Glutamatergic neuron (in vitro differentiated cells): ENCODE measurements at regions not wholly inside any gene's neighbourhood (a gene's known extent, or its start where the extent isn't known, plus 50 kb on each side); places are given as distances from the start of the nearest gene placed in this dataset.

Source experiments
- DNase-seq: peaks from one replicate; pipeline ENCODE4 v3.0.0; 2022
- H3K27ac Mint-ChIP-seq: one replicate; pipeline ENCODE4 v1.8.0; 2020; ENCODE audit warnings: mild to moderate bottlenecking, mixed read lengths, inconsistent platforms; ENCODE audit not compliant: unreplicated experiment
- H3K27me3 Mint-ChIP-seq: one replicate; pipeline ENCODE4 v1.8.0; 2020; ENCODE audit warnings: mild to moderate bottlenecking, moderate library complexity, mixed read lengths, inconsistent platforms; ENCODE audit not compliant: unreplicated experiment
- H3K36me3 Mint-ChIP-seq: one replicate; pipeline ENCODE4 v1.8.0; 2020; ENCODE audit warnings: mild to moderate bottlenecking, mixed read lengths, inconsistent platforms; ENCODE audit not compliant: unreplicated experiment
- H3K4me1 Mint-ChIP-seq: one replicate; pipeline ENCODE4 v1.8.0; 2020; ENCODE audit warnings: mild to moderate bottlenecking, low read depth, mixed read lengths, inconsistent platforms; ENCODE audit not compliant: unreplicated experiment
- H3K4me3 Mint-ChIP-seq: one replicate; pipeline ENCODE4 v1.8.0; 2020; ENCODE audit warnings: mild to moderate bottlenecking, mixed read lengths, inconsistent platforms; ENCODE audit not compliant: unreplicated experiment
- H3K9me3 Mint-ChIP-seq: one replicate; pipeline ENCODE4 v1.8.0; 2020; ENCODE audit warnings: mild to moderate bottlenecking, moderate library complexity, mixed read lengths, inconsistent platforms; ENCODE audit not compliant: unreplicated experiment
- CTCF ChIP-seq: fragments of 200-600 bp; sonication (generic); IDR thresholded peaks from one replicate; pipeline ENCODE4 v1.5.0; 2021; ENCODE audit not compliant: partially characterized antibody, unreplicated experiment

GRCh38 chr13:68047889-68048288 is 817.8 kb upstream of the PCDH9 start:
- no peaks in the 10 kb centered on the region for H3K9me3 Mint-ChIP-seq
- TF ChIP-seq CTCF = no peak
- peaks cover 9% of the 10 kb centered on the region for H3K4me1 Mint-ChIP-seq
- H3K27me3 Mint-ChIP-seq = no peaks in the 10 kb centered on the region
- no peak overlapping the region for H3K4me3 Mint-ChIP-seq
- no peak overlapping the region for H3K27ac Mint-ChIP-seq
- no peaks in the 10 kb centered on the region for H3K36me3 Mint-ChIP-seq
- no peak for DNase-seq

DNA sequence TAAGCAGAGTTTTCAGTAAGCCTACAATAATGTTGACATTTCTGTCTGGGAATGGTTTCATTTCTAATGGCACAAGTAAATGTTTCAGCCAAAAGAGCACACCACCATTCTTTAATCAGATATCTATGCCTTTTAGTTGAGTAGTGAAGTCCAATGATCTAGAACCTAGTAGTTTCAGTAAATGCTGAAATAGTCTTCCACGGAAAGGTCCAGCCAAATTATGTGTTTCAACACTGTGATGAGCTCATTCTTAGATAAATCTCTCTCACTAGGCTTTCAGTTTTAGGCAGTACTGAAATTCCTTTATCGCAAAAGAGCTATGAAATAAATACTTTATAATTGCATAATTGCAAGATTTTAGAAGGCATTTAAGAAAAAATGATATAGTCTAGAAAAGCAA is 816.8 kb upstream of the PCDH9 start:
- peaks cover 7% of the 10 kb centered on the region for H3K4me1 Mint-ChIP-seq
- no peak overlapping the region for H3K27ac Mint-ChIP-seq
- H3K36me3 Mint-ChIP-seq = no peaks in the 10 kb centered on the region
- DNase-seq = no peak
- no peaks in the 10 kb centered on the region for H3K9me3 Mint-ChIP-seq
- no peak overlapping the region for H3K4me3 Mint-ChIP-seq
- no peak for TF ChIP-seq CTCF
- H3K27me3 Mint-ChIP-seq = no peaks in the 10 kb centered on the region

GRCh38 chr13:68030152-68030809 is 800.1 kb upstream of the PCDH9 start:
- Mint-ChIP-seq H3K4me3 (no peak overlapping the region), H3K27me3 (peaks cover 2% of the 10 kb centered on the region), H3K27ac (no peak overlapping the region), H3K36me3 (no peaks in the 10 kb centered on the region), H3K4me1 (peaks cover 5% of the 10 kb centered on the region), H3K9me3 (peaks cover 2% of the 10 kb centered on the region)
- DNase-seq = no peak
- no peak for TF ChIP-seq CTCF

DNA sequence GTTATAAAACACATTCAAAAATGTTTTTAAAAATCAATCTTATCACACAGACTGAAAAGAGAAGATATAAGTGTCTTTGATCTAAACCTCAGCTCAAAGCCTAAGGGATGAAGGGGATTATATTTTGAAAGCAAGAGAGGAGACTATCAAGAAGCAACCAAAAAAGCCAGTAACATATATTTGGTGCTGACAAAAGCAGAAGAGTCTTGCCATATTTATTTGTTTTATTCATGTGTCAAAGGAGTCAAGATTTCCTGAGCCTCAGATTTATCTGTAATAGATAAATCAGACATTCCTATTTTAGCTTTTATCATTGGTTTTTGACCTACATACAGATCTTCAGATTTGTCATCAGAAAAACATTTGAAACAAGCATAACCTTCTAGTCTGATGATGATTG is 798.6 kb upstream of the PCDH9 start:
- H3K4me3 Mint-ChIP-seq = no peak overlapping the region
- no peak overlapping the region for H3K27ac Mint-ChIP-seq
- H3K4me1 Mint-ChIP-seq = peaks cover 2% of the 10 kb centered on the region
- H3K27me3 Mint-ChIP-seq = no peaks in the 10 kb centered on the region
- no peak for TF ChIP-seq CTCF
- H3K9me3 Mint-ChIP-seq = no peaks in the 10 kb centered on the region
- no peaks in the 10 kb centered on the region for H3K36me3 Mint-ChIP-seq
- DNase-seq = no peak

DNA sequence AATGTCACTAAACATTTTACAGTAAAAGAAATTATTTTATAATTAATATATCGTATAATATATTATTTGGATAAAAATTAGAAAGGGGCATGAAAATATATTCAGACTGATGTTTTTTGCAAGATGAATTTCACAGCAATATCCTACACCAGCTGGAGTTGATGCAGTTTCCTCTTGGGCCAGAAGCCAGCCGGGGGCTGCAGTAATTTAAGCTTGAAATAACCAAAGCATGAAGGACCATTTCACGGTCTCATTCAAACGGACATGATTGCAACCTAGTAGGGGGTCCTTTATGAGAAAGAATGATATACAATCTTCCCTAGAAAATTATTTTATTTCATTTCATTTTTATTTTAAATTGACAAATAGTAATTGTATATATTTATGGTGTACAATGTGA is 797.2 kb upstream of the PCDH9 start:
- Mint-ChIP-seq H3K4me1 (no peaks in the 10 kb centered on the region), H3K36me3 (no peaks in the 10 kb centered on the region), H3K27me3 (no peaks in the 10 kb centered on the region), H3K4me3 (no peak overlapping the region), H3K27ac (no peak overlapping the region), H3K9me3 (no peaks in the 10 kb centered on the region)
- TF ChIP-seq CTCF = no peak
- DNase-seq = no peak
